Loucy (cell line): ENCODE measurements at regions not wholly inside any gene's neighbourhood (a gene's known extent, or its start where the extent isn't known, plus 50 kb on each side); places are given as distances from the start of the nearest gene placed in this dataset.
A peak's percentile ranks its signal among the peaks of the same experiment; 100 is the strongest.

Experiments used
- H2AFZ ChIP-seq: fragments of 200-600 bp; sonication (generic); 2 replicates; pipeline ENCODE4 v1.6.0; 2016; ENCODE audit warnings: antibody characterized with exemption, mild to moderate bottlenecking, low read length, moderate library complexity
- H3F3A ChIP-seq: fragments of 200-600 bp; 2 replicates; pipeline ENCODE4 v1.6.0; 2016; ENCODE audit warnings: antibody characterized with exemption, low read depth, mild to moderate bottlenecking
- H3K27me3 ChIP-seq: fragments of 200-600 bp; sonication (generic); 2 replicates; pipeline ENCODE4 v1.6.1; 2014; ENCODE audit warnings: low read length, mild to moderate bottlenecking; ENCODE audit not compliant: insufficient read depth, poor library complexity, severe bottlenecking
- H3K36me3 ChIP-seq: fragments of 200-600 bp; sonication (generic); 2 replicates; pipeline ENCODE4 v1.6.1; 2016; ENCODE audit warnings: low read length; ENCODE audit not compliant: insufficient read depth
- H3K4me1 ChIP-seq: fragments of 200-600 bp; sonication (generic); 2 replicates; pipeline ENCODE4 v1.5.1; 2014; ENCODE audit warnings: low read length, mild to moderate bottlenecking; ENCODE audit not compliant: insufficient read depth, poor library complexity, severe bottlenecking
- H3K4me2 ChIP-seq: fragments of 200-600 bp; sonication (generic); 2 replicates; pipeline ENCODE4 v1.6.0; 2014; ENCODE audit warnings: antibody characterized with exemption, low read length, low read depth, mild to moderate bottlenecking; ENCODE audit not compliant: poor library complexity, severe bottlenecking
- H3K4me3 ChIP-seq: fragments of 200-600 bp; sonication (generic); 2 replicates; pipeline ENCODE4 v1.5.1; 2014; ENCODE audit warnings: low read length, mild to moderate bottlenecking, mixed read lengths; ENCODE audit not compliant: poor library complexity, severe bottlenecking
- H3K79me2 ChIP-seq: fragments of 200-600 bp; sonication (generic); 2 replicates; pipeline ENCODE4 v1.6.1; 2014; ENCODE audit warnings: low read length; ENCODE audit not compliant: insufficient read depth
- H3K9ac ChIP-seq: fragments of 200-600 bp; sonication (generic); 2 replicates; pipeline ENCODE4 v1.6.0; 2014; ENCODE audit warnings: mild to moderate bottlenecking, low read depth, low read length, moderate library complexity; ENCODE audit not compliant: poor library complexity, severe bottlenecking
- H3K9me2 ChIP-seq: fragments of 200-600 bp; sonication (generic); replicated peaks from 2 replicates; pipeline ENCODE4 v1.6.1; 2016; ENCODE audit warnings: low read depth, low read length, mixed read lengths
- H3K9me3 ChIP-seq: fragments of 200-600 bp; sonication (generic); 2 replicates; pipeline ENCODE4 v1.6.1; 2014; ENCODE audit warnings: mild to moderate bottlenecking, antibody characterized with exemption, low read length, low read depth; ENCODE audit not compliant: insufficient read depth
- H4K20me1 ChIP-seq: fragments of 200-600 bp; sonication (generic); 2 replicates; pipeline ENCODE4 v1.6.0; 2014; ENCODE audit warnings: antibody characterized with exemption, low read length, mild to moderate bottlenecking; ENCODE audit not compliant: insufficient read depth, poor library complexity, severe bottlenecking
- CTCF ChIP-seq: fragments of 200-600 bp; sonication (generic); conservative IDR thresholded peaks from 2 replicates; pipeline ENCODE4 v1.5.1; 2014; ENCODE audit warnings: mild to moderate bottlenecking, antibody characterized with exemption, low read length
- EZH2phosphoT487 ChIP-seq: fragments of 200-600 bp; IDR thresholded peaks from 2 replicates; pipeline ENCODE4 v1.6.1; 2018; ENCODE audit warnings: antibody characterized with exemption, mild to moderate bottlenecking, moderate library complexity, borderline replicate concordance

- Histone ChIP-seq H3K27me3 (no peaks in the 10 kb centered on the region), H3K36me3 (no peaks in the 10 kb centered on the region), H3K4me3 (peak overlapping the region; percentile 36), H4K20me1 (no peaks in the 10 kb centered on the region), H3K4me1 (peaks cover 44% of the 10 kb centered on the region), H3F3A (0 out of 2 replicates have a peak, but pooled peaks cover 2% of the 10 kb centered on the region), H3K9ac (peak overlapping the region; percentile 10), H3K79me2 (no peaks in the 10 kb centered on the region), H3K4me2 (peak overlapping the region; percentile 52), H3K9me3 (peaks cover 3% of the 10 kb centered on the region; the same call in 1 of the 2 replicates), H3K9me2 (no peaks in the 10 kb centered on the region), H2AFZ (no peak overlapping the region)
- TF ChIP-seq CTCF: no peak
- no peak for TF ChIP-seq EZH2phosphoT487
These were observed 67.1 kb upstream of the SSBP2 start for GRCh38 chr5:81817980-81818379.

GRCh38 chr5:81817086-81817485 lies 66.2 kb upstream of the SSBP2 start:
- H2AFZ ChIP-seq: no peak overlapping the region
- 0 out of 2 replicates have a peak, but pooled peaks cover 2% of the 10 kb centered on the region for H3F3A ChIP-seq
- no peaks in the 10 kb centered on the region for H3K9me2 ChIP-seq
- H3K4me3 ChIP-seq: no peak overlapping the region
- H3K4me2 ChIP-seq: no peak overlapping the region
- peaks cover 3% of the 10 kb centered on the region; the same call in 1 of the 2 replicates for H3K9me3 ChIP-seq
- TF ChIP-seq CTCF (no peak), EZH2phosphoT487 (no peak)
- H3K36me3 ChIP-seq: no peaks in the 10 kb centered on the region
- H4K20me1 ChIP-seq: no peaks in the 10 kb centered on the region
- no peaks in the 10 kb centered on the region for H3K79me2 ChIP-seq
- H3K27me3 ChIP-seq: no peaks in the 10 kb centered on the region
- H3K4me1 ChIP-seq: peaks cover 44% of the 10 kb centered on the region
- H3K9ac ChIP-seq: no peak overlapping the region

- Histone ChIP-seq H3K4me3 (no peak overlapping the region), H3K4me2 (no peak overlapping the region), H2AFZ (no peak overlapping the region), H3K4me1 (peaks cover 35% of the 10 kb centered on the region), H3K9me2 (no peaks in the 10 kb centered on the region), H3K9ac (no peak overlapping the region), H3K79me2 (no peaks in the 10 kb centered on the region), H3F3A (0 out of 2 replicates have a peak, but pooled peaks cover 2% of the 10 kb centered on the region), H4K20me1 (no peaks in the 10 kb centered on the region), H3K36me3 (no peaks in the 10 kb centered on the region), H3K27me3 (no peaks in the 10 kb centered on the region), H3K9me3 (peaks cover 3% of the 10 kb centered on the region; the same call in 1 of the 2 replicates)
- TF ChIP-seq EZH2phosphoT487: no peak
- TF ChIP-seq CTCF: no peak
These were observed 64.4 kb upstream of the SSBP2 start for GRCh38 chr5:81815321-81815720.
